ENCODE measurements at regions not wholly inside any gene's neighbourhood (a gene's known extent, or its start where the extent isn't known, plus 50 kb on each side); places are given as distances from the start of the nearest gene placed in this dataset.

DNA sequence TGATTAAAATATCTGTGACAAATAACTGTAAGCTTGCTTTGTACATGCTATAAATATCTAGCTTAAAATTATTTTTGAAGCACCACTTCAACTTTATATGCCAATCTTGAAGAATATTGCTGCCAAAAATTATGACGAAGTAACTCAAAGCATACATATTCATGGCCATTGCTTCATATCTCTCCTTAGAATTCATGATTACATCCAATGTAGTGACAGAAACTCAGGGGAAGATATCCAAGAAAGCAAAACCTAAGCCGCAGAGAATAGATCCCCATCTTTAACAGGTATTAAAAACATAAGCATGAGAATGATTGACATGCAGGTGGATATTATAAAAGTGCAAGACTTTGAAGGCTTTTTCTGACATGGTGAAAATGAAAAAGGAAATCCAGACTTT is 100.8 kb upstream of the PLPPR1 start:
- TF ChIP-seq, protein P1, sequence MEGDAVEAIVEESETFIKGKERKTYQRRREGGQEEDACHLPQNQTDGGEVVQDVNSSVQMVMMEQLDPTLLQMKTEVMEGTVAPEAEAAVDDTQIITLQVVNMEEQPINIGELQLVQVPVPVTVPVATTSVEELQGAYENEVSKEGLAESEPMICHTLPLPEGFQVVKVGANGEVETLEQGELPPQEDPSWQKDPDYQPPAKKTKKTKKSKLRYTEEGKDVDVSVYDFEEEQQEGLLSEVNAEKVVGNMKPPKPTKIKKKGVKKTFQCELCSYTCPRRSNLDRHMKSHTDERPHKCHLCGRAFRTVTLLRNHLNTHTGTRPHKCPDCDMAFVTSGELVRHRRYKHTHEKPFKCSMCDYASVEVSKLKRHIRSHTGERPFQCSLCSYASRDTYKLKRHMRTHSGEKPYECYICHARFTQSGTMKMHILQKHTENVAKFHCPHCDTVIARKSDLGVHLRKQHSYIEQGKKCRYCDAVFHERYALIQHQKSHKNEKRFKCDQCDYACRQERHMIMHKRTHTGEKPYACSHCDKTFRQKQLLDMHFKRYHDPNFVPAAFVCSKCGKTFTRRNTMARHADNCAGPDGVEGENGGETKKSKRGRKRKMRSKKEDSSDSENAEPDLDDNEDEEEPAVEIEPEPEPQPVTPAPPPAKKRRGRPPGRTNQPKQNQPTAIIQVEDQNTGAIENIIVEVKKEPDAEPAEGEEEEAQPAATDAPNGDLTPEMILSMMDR (IDR thresholded peaks at IDR 0.05) = no peak
- TF ChIP-seq POLR2AphosphoS5 (IDR thresholded peaks at IDR 0.05) = no peak
- TF ChIP-seq EP300 (IDR thresholded peaks at IDR 0.05) = no peak
- no peak for TF ChIP-seq POLR2A (IDR thresholded peaks at IDR 0.05)
